HepG2 (cell line): ENCODE measurements at regions not wholly inside any gene's neighbourhood (a gene's known extent, or its start where the extent isn't known, plus 50 kb on each side); places are given as distances from the start of the nearest gene placed in this dataset.

Experiments used
- ATAC-seq: fragments of 200-7000 bp; cut with Tn5 transposase; 3 replicates; pipeline ENCODE4 v1.9.1; 2020; ENCODE audit warnings: mild to moderate bottlenecking, moderate library complexity
- BruUV-seq: library from RNA; stranded (reverse); fragments of 400-500 nt; replicated peaks from 2 replicates; lab custom pipeline; 2021; lab: Mats Ljungman, UMichigan
- CTCF ChIA-PET: fragments of 300-600 bp; formaldehyde crosslinking; extraction: SDS; loops from one replicate; lab custom pipeline; 2021; ENCODE audit warnings: low total read pairs, inconsistent platforms, low intra/inter-chr PET ratio; lab: Yijun Ruan, JAX
- POLR2A ChIA-PET: fragments of 350-600 bp; sonication (Branson Sonifier 250); formaldehyde crosslinking; loops from one replicate; lab custom pipeline; 2020; ENCODE audit warnings: antibody characterized with exemption, inconsistent platforms; lab: Yijun Ruan, JAX
- DNase-seq: peaks from one replicate; pipeline ENCODE4 v3.0.0-alpha.2; 2015; ENCODE audit warnings: low spot score
- FAIRE-seq: peaks from 3 replicates; lab custom pipeline; 2011; peaks lifted over from hg19 to GRCh38; lab: Jason Lieb, UNC
- H2AFZ ChIP-seq: one replicate; pipeline ENCODE4 v1.6.1; 2011; ENCODE audit warnings: low read length, inconsistent platforms
- H3K27ac ChIP-seq: fragments of 300-600 bp; 3 replicates; pipeline ENCODE4 v1.8.0; 2011; ENCODE audit warnings: mixed run types, mild to moderate bottlenecking, mixed read lengths, low read length, inconsistent platforms; ENCODE audit not compliant: insufficient read depth; ENCODE audit errors: extremely low read length
- H3K27me3 ChIP-seq, 2 experiments: fragments of 200-600 bp in 1 of 2; 2 replicates in 1 of 2; 3 replicates in 1 of 2; pipeline versions ENCODE4 v1.6.0 to v1.8.0; 2011; ENCODE audit warnings: low read length in 2 of 2, mild to moderate bottlenecking in 2 of 2, moderate library complexity in 2 of 2, inconsistent platforms in 1 of 2; ENCODE audit not compliant: insufficient read depth in 2 of 2, control insufficient read depth in 1 of 2
- H3K36me3 ChIP-seq, 2 experiments: fragments of 200-600 bp in 1 of 2; replicated peaks in 1 of 2; 2 replicates in 1 of 2; 3 replicates in 1 of 2; pipeline versions ENCODE4 v1.5.1 to v1.8.0; 2011; ENCODE audit warnings: low read length in 2 of 2, inconsistent platforms in 1 of 2; ENCODE audit not compliant: insufficient read depth in 2 of 2, control insufficient read depth in 1 of 2
- H3K4me1 ChIP-seq: 2 replicates; pipeline ENCODE4 v1.5.1; 2012; ENCODE audit warnings: low read length, inconsistent platforms; ENCODE audit not compliant: insufficient read depth
- H3K4me2 ChIP-seq: 2 replicates; pipeline ENCODE4 v1.6.0; 2011; ENCODE audit warnings: low read depth, low read length, inconsistent platforms
- H3K4me3 ChIP-seq, 3 experiments: fragments of 200-600 bp in 1 of 3; sonication (generic), shearing (Covaris generic) in 1 of 3; replicated peaks in 1 of 3; 2 replicates each; pipeline ENCODE4 v1.5.1; 2011 to 2016; ENCODE audit warnings: low read length in 3 of 3, inconsistent platforms in 2 of 3, low read depth in 2 of 3, mild to moderate bottlenecking in 2 of 3, control low read depth in 1 of 3, mixed read lengths in 1 of 3; ENCODE audit not compliant: insufficient read depth in 1 of 3
- H3K79me2 ChIP-seq: one replicate; pipeline ENCODE4 v1.6.1; 2011; ENCODE audit warnings: low read length, inconsistent platforms; ENCODE audit not compliant: insufficient read depth
- H3K9ac ChIP-seq: 2 replicates; pipeline ENCODE4 v1.6.0; 2011; ENCODE audit warnings: mild to moderate bottlenecking, low read depth, low read length, inconsistent platforms; ENCODE audit not compliant: insufficient read depth
- H3K9me3 ChIP-seq: 2 replicates; pipeline ENCODE4 v1.5.1; 2012; ENCODE audit warnings: mild to moderate bottlenecking, low read length
- H4K20me1 ChIP-seq: 2 replicates; pipeline ENCODE4 v1.6.0; 2011; ENCODE audit warnings: inconsistent platforms, mild to moderate bottlenecking, low read length, moderate library complexity; ENCODE audit not compliant: insufficient read depth
- AGO1 ChIP-seq: fragments of 200-400 bp; formaldehyde crosslinking; IDR thresholded peaks from 2 replicates; pipeline ENCODE4 v1.6.1; 2017; ENCODE audit warnings: mild to moderate bottlenecking, low read depth, low read length, moderate library complexity; ENCODE audit not compliant: poor library complexity, severe bottlenecking
- CBX2 ChIP-seq, 2 experiments: fragments of 200-600 bp in 1 of 2; sonication (generic); formaldehyde crosslinking in 1 of 2; IDR thresholded peaks; 2 replicates each; pipeline versions ENCODE4 v1.7.0 to v1.8.1; 2018 to 2022; ENCODE audit warnings: low read depth in 2 of 2, low read length in 1 of 2, mild to moderate bottlenecking in 1 of 2, missing genetic modification reagents in 1 of 2
- FOXK1 ChIP-seq: sonication (generic); formaldehyde crosslinking; IDR thresholded peaks from 2 replicates; pipeline ENCODE4 v1.4.0; 2020; ENCODE audit warnings: low read depth, missing genetic modification reagents, borderline replicate concordance
- IRF9 ChIP-seq: sonication (generic); formaldehyde crosslinking; IDR thresholded peaks from 2 replicates; pipeline ENCODE4 v1.8.0; 2022; ENCODE audit warnings: missing genetic modification reagents, mild to moderate bottlenecking, borderline replicate concordance
- NFRKB ChIP-seq: fragments of 450-650 bp; IDR thresholded peaks from 2 replicates; pipeline ENCODE4 v1.6.1; 2017
- NR0B2 ChIP-seq: sonication (generic); formaldehyde crosslinking; IDR thresholded peaks from 2 replicates; pipeline ENCODE4 v1.4.0; 2020; ENCODE audit warnings: mild to moderate bottlenecking, missing genetic modification reagents
- ZNF33B ChIP-seq: sonication (generic); formaldehyde crosslinking; IDR thresholded peaks from 2 replicates; pipeline ENCODE4 v1.5.1; 2020; ENCODE audit warnings: mild to moderate bottlenecking, missing genetic modification reagents
- ZNF747 ChIP-seq: sonication (generic); formaldehyde crosslinking; IDR thresholded peaks from 2 replicates; pipeline ENCODE4 v1.8.1; 2023; ENCODE audit warnings: missing genetic modification reagents, mild to moderate bottlenecking, borderline replicate concordance
- ZNF776 ChIP-seq: sonication (generic); formaldehyde crosslinking; IDR thresholded peaks from 2 replicates; pipeline ENCODE4 v1.4.0; 2020; ENCODE audit warnings: mild to moderate bottlenecking, missing genetic modification reagents
- WGBS: methylation state at CpG from one replicate; pipeline ENCODE4 v1.1.6; 2017; ENCODE audit warnings: low lambda C conversion rate; 5-methylcytosine and 5-hydroxymethylcytosine counted together
- in situ Hi-C: cut with HindIII; loops from 2 replicates; pipeline ENCODE4 v1.10.0; 2017; ENCODE audit warnings: low pct_unique_long_range_greater_than_20kb; ENCODE audit not compliant: extremely low pct_ligation_motif_present
- intact Hi-C: fragments of 100-400 bp; cut with micrococcal nuclease; formaldehyde crosslinking; loops from one replicate; pipeline ENCODE4 v1.10.0; 2022; ENCODE audit not compliant: unreplicated experiment
- TF ChIP-seq, protein P1 (sequence below): sonication (generic); formaldehyde crosslinking; IDR thresholded peaks from 2 replicates; pipeline ENCODE4 v1.4.0; 2020; ENCODE audit warnings: mild to moderate bottlenecking, missing genetic modification reagents

DNA sequence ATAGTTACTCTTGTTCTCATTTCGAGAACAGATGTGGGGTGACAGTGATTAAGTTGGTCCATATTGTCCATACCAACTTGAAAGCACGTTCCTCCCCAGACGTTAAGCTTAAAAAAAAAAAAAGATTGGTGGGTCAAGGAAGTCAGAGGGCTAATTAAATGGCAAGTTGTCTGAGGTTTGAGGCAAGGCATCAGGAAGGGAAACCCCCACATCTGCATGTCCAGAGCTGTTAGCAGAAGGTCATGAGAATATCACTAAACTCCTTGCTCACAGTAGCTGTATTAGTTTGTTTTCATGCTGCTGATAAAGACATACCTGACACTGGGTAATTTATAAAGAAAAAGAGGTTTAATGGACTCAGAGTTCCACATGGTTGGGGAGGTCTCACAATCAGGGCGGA, 415.6 kb upstream of the FZD8 start:
- POLR2A ChIA-PET: no interaction called here
- Histone ChIP-seq H3K27me3 (no peaks in the 10 kb centered on the region), H3K36me3 (no peaks in the 10 kb centered on the region), H3K4me3 (no peak overlapping the region), H3K4me1 (no peaks in the 10 kb centered on the region), H3K9me3 (peaks cover 7% of the 10 kb centered on the region), H3K79me2 (no peaks in the 10 kb centered on the region), H3K9ac (no peak overlapping the region), H4K20me1 (no peaks in the 10 kb centered on the region), H3K4me2 (no peak overlapping the region), H3K27ac (no peak overlapping the region), H2AFZ (no peak overlapping the region)
- in situ Hi-C loops: no loop called here
- intact Hi-C loops: no loop called here
- WGBS: 3% methylated on average over 4 of the region's 4 CpGs
- FAIRE-seq (no peak), DNase-seq (no peak), ATAC-seq (no peak)
- TF ChIP-seq NFRKB: no peak
- TF ChIP-seq ZNF747: no peak
- TF ChIP-seq IRF9: no peak
- TF ChIP-seq CBX2 (IDR thresholded peaks at IDR 0.05; ENCODE audit: low read depth, low read length): no peak
- no peak for TF ChIP-seq CBX2 (CRISPR knock-in tag; IDR thresholded peaks at IDR 0.05; ENCODE audit: low read depth)
- no peak for TF ChIP-seq AGO1
- TF ChIP-seq ZNF33B: no peak
- no peak for TF ChIP-seq ZNF776
- TF ChIP-seq FOXK1: no peak
- TF ChIP-seq NR0B2: no peak
- TF ChIP-seq, protein P1, sequence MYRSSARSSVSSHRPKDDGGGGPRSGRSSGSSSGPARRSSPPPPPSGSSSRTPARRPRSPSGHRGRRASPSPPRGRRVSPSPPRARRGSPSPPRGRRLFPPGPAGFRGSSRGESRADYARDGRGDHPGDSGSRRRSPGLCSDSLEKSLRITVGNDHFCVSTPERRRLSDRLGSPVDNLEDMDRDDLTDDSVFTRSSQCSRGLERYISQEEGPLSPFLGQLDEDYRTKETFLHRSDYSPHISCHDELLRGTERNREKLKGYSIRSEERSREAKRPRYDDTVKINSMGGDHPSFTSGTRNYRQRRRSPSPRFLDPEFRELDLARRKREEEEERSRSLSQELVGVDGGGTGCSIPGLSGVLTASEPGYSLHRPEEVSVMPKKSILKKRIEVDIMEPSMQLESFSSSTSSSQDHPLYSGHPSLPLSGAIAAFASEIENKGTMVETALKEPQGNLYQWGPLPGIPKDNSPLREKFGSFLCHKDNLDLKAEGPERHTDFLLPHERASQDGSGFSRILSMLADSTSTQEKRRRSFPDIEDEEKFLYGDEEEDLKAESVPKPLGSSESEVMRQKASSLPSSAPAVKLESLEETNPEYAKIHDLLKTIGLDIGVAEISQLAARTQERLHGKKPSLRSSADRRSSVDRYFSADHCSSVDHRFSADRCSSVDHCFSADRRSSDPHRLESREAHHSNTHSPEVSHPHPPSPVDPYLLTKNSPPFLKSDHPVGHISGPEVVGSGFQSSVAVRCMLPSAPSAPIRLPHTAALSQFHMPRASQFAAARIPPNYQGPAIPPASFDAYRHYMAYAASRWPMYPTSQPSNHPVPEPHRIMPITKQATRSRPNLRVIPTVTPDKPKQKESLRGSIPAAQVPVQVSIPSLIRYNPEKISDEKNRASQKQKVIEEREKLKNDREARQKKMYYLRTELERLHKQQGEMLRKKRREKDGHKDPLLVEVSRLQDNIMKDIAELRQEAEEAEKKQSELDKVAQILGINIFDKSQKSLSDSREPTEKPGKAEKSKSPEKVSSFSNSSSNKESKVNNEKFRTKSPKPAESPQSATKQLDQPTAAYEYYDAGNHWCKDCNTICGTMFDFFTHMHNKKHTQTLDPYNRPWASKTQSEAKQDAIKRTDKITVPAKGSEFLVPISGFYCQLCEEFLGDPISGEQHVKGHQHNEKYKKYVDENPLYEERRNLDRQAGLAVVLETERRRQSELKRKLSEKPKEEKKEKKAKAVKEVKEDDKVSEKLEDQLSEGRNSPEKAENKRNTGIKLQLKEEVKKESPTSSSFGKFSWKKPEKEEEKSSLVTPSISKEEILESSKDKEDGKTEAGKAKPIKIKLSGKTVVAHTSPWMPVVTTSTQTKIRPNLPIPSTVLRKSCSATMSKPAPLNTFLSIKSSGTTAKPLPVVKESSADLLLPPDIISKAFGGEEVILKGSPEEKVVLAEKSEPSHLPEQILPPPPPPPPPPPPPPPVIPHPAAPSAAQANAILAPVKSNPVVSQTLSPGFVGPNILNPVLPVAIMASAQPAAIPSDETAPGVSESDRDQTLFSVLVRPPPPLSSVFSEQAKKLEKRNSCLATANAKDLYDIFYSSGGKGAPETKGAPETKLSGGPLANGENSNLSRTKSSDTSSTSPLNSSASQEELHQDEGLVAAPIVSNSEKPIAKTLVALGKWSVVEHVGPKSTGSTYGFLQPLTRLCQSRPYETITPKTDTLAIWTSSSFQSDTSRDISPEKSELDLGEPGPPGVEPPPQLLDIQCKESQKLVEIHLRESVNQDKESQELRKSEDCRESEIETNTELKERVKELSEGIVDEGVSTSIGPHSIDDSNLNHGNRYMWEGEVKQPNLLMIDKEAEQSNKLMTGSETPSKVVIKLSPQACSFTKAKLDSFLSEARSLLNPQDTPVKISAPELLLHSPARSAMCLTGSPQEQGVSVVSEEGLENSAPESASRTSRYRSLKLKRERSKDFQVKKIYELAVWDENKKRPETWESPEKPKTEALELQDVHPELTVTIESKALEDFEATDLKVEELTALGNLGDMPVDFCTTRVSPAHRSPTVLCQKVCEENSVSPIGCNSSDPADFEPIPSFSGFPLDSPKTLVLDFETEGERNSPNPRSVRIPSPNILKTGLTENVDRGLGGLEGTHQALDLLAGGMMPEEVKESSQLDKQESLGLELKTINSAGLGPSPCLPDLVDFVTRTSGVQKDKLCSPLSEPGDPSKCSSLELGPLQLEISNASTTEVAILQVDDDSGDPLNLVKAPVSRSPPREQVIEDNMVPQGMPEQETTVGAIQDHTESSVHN (CRISPR knock-in tag): no peak
- CTCF ChIA-PET: no interaction called here
- BruUV-seq: no TSS peak
